ENCODE measurements at regions not wholly inside any gene's neighbourhood (a gene's known extent, or its start where the extent isn't known, plus 50 kb on each side); places are given as distances from the start of the nearest gene placed in this dataset.

- Histone ChIP-seq H3K4me1 (ENCODE audit: control insufficient read depth, insufficient read depth, low read length) (no peaks in the 10 kb centered on the region), H3K27me3 (ENCODE audit: control insufficient read depth, insufficient read depth, low read length, poor library complexity, severe bottlenecking) (no peaks in the 10 kb centered on the region), H3K9me3 (ENCODE audit: control insufficient read depth, low read length) (no peaks in the 10 kb centered on the region), H3K36me3 (ENCODE audit: control insufficient read depth, insufficient read depth, low read length) (no peaks in the 10 kb centered on the region), H3K4me3 (ENCODE audit: insufficient read depth, low read depth, low read length) (no peak overlapping the region), H3K27ac (ENCODE audit: insufficient read depth, low read depth, low read length, poor library complexity, severe bottlenecking) (no peak overlapping the region)
- 92 to 94% methylated on average over 5 of the region's 5 CpGs for WGBS, 2 experiments
Observed at GRCh38 chr14:29446971-29447370, 480.7 kb downstream of the PRKD1 start.

- Histone ChIP-seq H3K27ac (ENCODE audit: insufficient read depth, low read depth, low read length, poor library complexity, severe bottlenecking) (no peak overlapping the region), H3K4me3 (ENCODE audit: insufficient read depth, low read depth, low read length) (no peak overlapping the region), H3K27me3 (ENCODE audit: control insufficient read depth, insufficient read depth, low read length, poor library complexity, severe bottlenecking) (no peaks in the 10 kb centered on the region), H3K36me3 (ENCODE audit: control insufficient read depth, insufficient read depth, low read length) (no peaks in the 10 kb centered on the region), H3K4me1 (ENCODE audit: control insufficient read depth, insufficient read depth, low read length) (peaks cover 6% of the 10 kb centered on the region), H3K9me3 (ENCODE audit: control insufficient read depth, low read length) (no peaks in the 10 kb centered on the region)
- WGBS, 2 experiments, result 89 to 93% methylated on average over 1 of the region's 2 CpGs
Observed at GRCh38 chr14:29451941-29452340, 475.7 kb downstream of the PRKD1 start.

DNA sequence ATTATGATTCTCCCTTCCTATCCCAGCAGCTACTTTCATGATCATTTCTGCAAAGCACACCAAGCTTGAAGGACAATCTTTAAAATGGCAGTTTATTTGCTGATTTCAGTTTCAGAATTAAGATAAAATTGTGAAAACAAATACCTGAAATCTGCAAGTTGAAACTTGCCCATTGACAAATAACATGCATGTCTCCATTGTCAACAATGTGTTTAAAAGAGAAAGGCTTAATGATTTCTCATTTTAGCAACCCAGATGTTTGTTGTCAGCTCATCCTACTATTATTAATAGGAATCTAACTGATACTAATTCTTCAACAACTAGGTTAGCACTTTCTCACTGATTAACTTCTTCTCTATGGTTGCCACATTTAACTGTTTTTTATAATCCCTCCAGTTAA, 474.6 kb downstream of the PRKD1 start:
- Histone ChIP-seq H3K27ac (ENCODE audit: insufficient read depth, low read depth, low read length, poor library complexity, severe bottlenecking) (no peak overlapping the region), H3K36me3 (ENCODE audit: control insufficient read depth, insufficient read depth, low read length) (no peaks in the 10 kb centered on the region), H3K4me1 (ENCODE audit: control insufficient read depth, insufficient read depth, low read length) (peaks cover 6% of the 10 kb centered on the region), H3K9me3 (ENCODE audit: control insufficient read depth, low read length) (no peaks in the 10 kb centered on the region), H3K27me3 (ENCODE audit: control insufficient read depth, insufficient read depth, low read length, poor library complexity, severe bottlenecking) (no peaks in the 10 kb centered on the region), H3K4me3 (ENCODE audit: insufficient read depth, low read depth, low read length) (no peak overlapping the region)

DNA sequence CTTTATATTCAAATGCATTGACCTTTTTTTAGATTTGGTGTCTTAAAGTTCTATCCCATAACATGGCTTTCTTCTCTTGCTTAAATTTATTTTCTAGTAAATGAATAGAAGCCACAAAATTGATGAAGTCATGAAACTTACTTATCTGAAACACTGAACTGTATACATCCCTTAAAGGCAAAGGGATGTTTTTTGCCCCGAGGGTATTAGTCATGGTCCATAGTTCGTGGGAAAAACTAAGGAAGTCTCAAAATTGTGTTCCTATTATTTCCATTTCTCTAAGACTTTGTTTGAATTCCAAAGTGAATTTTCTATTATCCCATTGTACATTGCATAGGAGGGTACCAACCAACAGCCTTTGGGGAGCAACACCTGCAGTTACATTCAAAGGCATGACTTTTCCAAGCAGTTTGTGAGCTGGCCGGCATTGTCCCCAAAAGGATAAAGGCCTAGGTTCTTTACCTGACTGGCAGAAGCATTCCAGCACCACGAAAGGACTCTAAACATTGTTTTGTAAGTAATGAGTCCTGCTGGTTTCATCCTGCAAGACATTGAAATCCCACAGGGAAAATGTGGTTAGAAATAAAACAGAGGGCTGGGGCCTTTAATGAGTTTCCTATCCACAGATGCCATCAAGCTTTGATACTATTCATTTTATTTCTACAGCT, 473.5 kb downstream of the PRKD1 start:
- Histone ChIP-seq H3K9me3 (ENCODE audit: control insufficient read depth, low read length) (no peaks in the 10 kb centered on the region), H3K4me1 (ENCODE audit: control insufficient read depth, insufficient read depth, low read length) (peaks cover 6% of the 10 kb centered on the region), H3K36me3 (ENCODE audit: control insufficient read depth, insufficient read depth, low read length) (no peaks in the 10 kb centered on the region), H3K27me3 (ENCODE audit: control insufficient read depth, insufficient read depth, low read length, poor library complexity, severe bottlenecking) (no peaks in the 10 kb centered on the region), H3K27ac (ENCODE audit: insufficient read depth, low read depth, low read length, poor library complexity, severe bottlenecking) (no peak overlapping the region), H3K4me3 (ENCODE audit: insufficient read depth, low read depth, low read length) (no peak overlapping the region)
- 43 to 45% methylated on average over 4 of the region's 4 CpGs for WGBS, 2 experiments

DNA sequence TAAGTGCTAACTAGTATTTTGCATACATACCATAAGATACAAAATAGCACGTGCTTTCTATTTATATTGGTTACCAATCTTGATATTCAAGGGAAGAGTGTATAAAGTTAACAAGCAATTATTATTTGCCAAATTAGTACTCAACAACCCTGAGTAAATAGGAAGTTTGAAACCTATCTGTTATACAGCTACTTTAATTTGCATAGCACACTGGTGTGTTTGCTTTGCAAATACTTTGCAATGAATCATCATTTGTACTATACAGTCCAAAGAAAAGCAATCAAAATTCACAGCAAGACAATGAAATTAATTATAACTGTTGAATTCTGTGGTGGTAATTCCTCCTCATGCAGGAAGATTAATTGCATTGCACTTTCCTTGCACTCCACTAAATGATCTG, 469.1 kb downstream of the PRKD1 start:
- no CpG with 5 or more reads among the region's 1 CpG for WGBS, 2 experiments
- Histone ChIP-seq H3K27me3 (ENCODE audit: control insufficient read depth, insufficient read depth, low read length, poor library complexity, severe bottlenecking) (no peaks in the 10 kb centered on the region), H3K27ac (ENCODE audit: insufficient read depth, low read depth, low read length, poor library complexity, severe bottlenecking) (no peak overlapping the region), H3K4me1 (ENCODE audit: control insufficient read depth, insufficient read depth, low read length) (peaks cover 9% of the 10 kb centered on the region), H3K36me3 (ENCODE audit: control insufficient read depth, insufficient read depth, low read length) (no peaks in the 10 kb centered on the region), H3K4me3 (ENCODE audit: insufficient read depth, low read depth, low read length) (no peak overlapping the region), H3K9me3 (ENCODE audit: control insufficient read depth, low read length) (no peaks in the 10 kb centered on the region)

DNA sequence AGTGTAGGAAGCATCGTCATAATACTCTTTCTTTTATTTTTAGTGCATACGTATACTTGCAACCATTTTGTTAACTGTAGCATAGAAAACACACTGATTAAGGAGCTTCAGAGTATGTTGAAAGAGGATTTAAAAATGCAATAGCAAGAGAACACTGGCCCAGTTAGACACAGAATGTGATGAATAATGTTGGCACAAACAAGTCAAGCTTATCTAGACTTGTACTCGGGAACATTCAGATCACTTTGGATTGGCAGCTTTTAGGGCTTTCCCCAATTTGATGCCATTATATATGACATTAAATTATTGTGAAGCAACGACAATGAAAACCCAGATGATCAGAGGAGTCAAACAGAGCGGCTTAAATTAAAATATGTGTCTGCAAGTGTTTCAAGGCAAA, 468.1 kb downstream of the PRKD1 start:
- H3K4me3 ChIP-seq (ENCODE audit: insufficient read depth, low read depth, low read length), result no peak overlapping the region
- H3K9me3 ChIP-seq (ENCODE audit: control insufficient read depth, low read length), result no peaks in the 10 kb centered on the region
- H3K36me3 ChIP-seq (ENCODE audit: control insufficient read depth, insufficient read depth, low read length), result no peaks in the 10 kb centered on the region
- H3K4me1 ChIP-seq (ENCODE audit: control insufficient read depth, insufficient read depth, low read length), result peaks cover 13% of the 10 kb centered on the region
- H3K27ac ChIP-seq (ENCODE audit: insufficient read depth, low read depth, low read length, poor library complexity, severe bottlenecking), result no peak overlapping the region
- WGBS, 2 experiments, result 82 to 89% methylated on average over 4 to 5 of the region's 5 CpGs
- no peaks in the 10 kb centered on the region for H3K27me3 ChIP-seq (ENCODE audit: control insufficient read depth, insufficient read depth, low read length, poor library complexity, severe bottlenecking)

- WGBS, 2 experiments, result 90 to 91% methylated on average over 3 to 4 of the region's 4 CpGs
- Histone ChIP-seq H3K9me3 (ENCODE audit: control insufficient read depth, low read length) (no peaks in the 10 kb centered on the region), H3K36me3 (ENCODE audit: control insufficient read depth, insufficient read depth, low read length) (no peaks in the 10 kb centered on the region), H3K4me3 (ENCODE audit: insufficient read depth, low read depth, low read length) (no peak overlapping the region), H3K4me1 (ENCODE audit: control insufficient read depth, insufficient read depth, low read length) (peaks cover 9% of the 10 kb centered on the region), H3K27ac (ENCODE audit: insufficient read depth, low read depth, low read length, poor library complexity, severe bottlenecking) (no peak overlapping the region), H3K27me3 (ENCODE audit: control insufficient read depth, insufficient read depth, low read length, poor library complexity, severe bottlenecking) (no peaks in the 10 kb centered on the region)
Observed at GRCh38 chr14:29459969-29460560, 467.6 kb downstream of the PRKD1 start.

GRCh38 chr14:29461101-29461500, 466.5 kb downstream of the PRKD1 start:
- Histone ChIP-seq H3K4me1 (ENCODE audit: control insufficient read depth, insufficient read depth, low read length) (peaks cover 9% of the 10 kb centered on the region), H3K4me3 (ENCODE audit: insufficient read depth, low read depth, low read length) (no peak overlapping the region), H3K27ac (ENCODE audit: insufficient read depth, low read depth, low read length, poor library complexity, severe bottlenecking) (no peak overlapping the region), H3K27me3 (ENCODE audit: control insufficient read depth, insufficient read depth, low read length, poor library complexity, severe bottlenecking) (no peaks in the 10 kb centered on the region), H3K9me3 (ENCODE audit: control insufficient read depth, low read length) (no peaks in the 10 kb centered on the region), H3K36me3 (ENCODE audit: control insufficient read depth, insufficient read depth, low read length) (no peaks in the 10 kb centered on the region)
- 89 to 94% methylated on average over 6 of the region's 6 CpGs for WGBS, 2 experiments

DNA sequence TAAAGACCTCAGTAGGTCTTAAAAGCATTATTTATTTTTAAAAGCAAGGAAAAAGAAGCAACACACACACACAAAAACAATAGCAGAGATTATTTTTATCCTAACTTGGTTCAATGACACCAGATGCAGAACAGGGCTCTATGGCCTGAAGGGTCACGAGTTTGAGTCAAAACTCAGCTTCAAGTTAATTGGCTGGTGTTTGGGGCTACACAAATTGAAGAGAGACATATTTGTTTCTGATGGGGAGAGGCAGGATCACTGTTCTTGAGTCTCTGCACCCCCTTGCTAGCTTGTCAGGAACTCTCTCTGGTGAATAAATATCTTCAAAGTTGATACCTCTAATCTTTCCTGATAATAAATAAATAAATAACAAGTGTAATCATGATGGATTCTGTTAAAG, 466.1 kb downstream of the PRKD1 start:
- Histone ChIP-seq H3K4me1 (ENCODE audit: control insufficient read depth, insufficient read depth, low read length) (peaks cover 9% of the 10 kb centered on the region), H3K36me3 (ENCODE audit: control insufficient read depth, insufficient read depth, low read length) (no peaks in the 10 kb centered on the region), H3K4me3 (ENCODE audit: insufficient read depth, low read depth, low read length) (no peak overlapping the region), H3K27me3 (ENCODE audit: control insufficient read depth, insufficient read depth, low read length, poor library complexity, severe bottlenecking) (no peaks in the 10 kb centered on the region), H3K9me3 (ENCODE audit: control insufficient read depth, low read length) (no peaks in the 10 kb centered on the region), H3K27ac (ENCODE audit: insufficient read depth, low read depth, low read length, poor library complexity, severe bottlenecking) (no peak overlapping the region)
- 80 to 90% methylated on average over 1 of the region's 1 CpG for WGBS, 2 experiments

GRCh38 chr14:29462321-29462720, 465.3 kb downstream of the PRKD1 start:
- H3K27me3 ChIP-seq (ENCODE audit: control insufficient read depth, insufficient read depth, low read length, poor library complexity, severe bottlenecking), result no peaks in the 10 kb centered on the region
- no peaks in the 10 kb centered on the region for H3K9me3 ChIP-seq (ENCODE audit: control insufficient read depth, low read length)
- H3K4me1 ChIP-seq (ENCODE audit: control insufficient read depth, insufficient read depth, low read length), result peaks cover 9% of the 10 kb centered on the region
- H3K36me3 ChIP-seq (ENCODE audit: control insufficient read depth, insufficient read depth, low read length), result no peaks in the 10 kb centered on the region
- no peak overlapping the region for H3K4me3 ChIP-seq (ENCODE audit: insufficient read depth, low read depth, low read length)
- 91 to 100% methylated on average over 1 of the region's 1 CpG for WGBS, 2 experiments
- H3K27ac ChIP-seq (ENCODE audit: insufficient read depth, low read depth, low read length, poor library complexity, severe bottlenecking), result no peak overlapping the region

All from ectodermal cell (in vitro differentiated cells).